Activated CD4-positive, CD25-positive, alpha-beta regulatory T cell treated with anti-CD3 and anti-CD28 coated beads, Interleukin-2, amount 50 U/mL, for 24 hours (primary cell): ENCODE measurements at regions not wholly inside any gene's neighbourhood (a gene's known extent, or its start where the extent isn't known, plus 50 kb on each side); places are given as distances from the start of the nearest gene placed in this dataset.

Experiments used
- ATAC-seq, 2 donors: fragments of 150-1000 bp; cut with Tn5 transposase; one replicate each; pipeline ENCODE4 v1.10.0; 2021; ENCODE audit warnings: mild to moderate bottlenecking in 1 of 2, moderate library complexity in 1 of 2

- ATAC-seq: no peak
Measured at GRCh38 chr2:156700681-156701080, 264.5 kb downstream of the GPD2 start.

- no peak for ATAC-seq
Measured at GRCh38 chr2:156702541-156702940, 266.4 kb downstream of the GPD2 start.

GRCh38 chr2:156703642-156704041, 267.5 kb downstream of the GPD2 start:
- no peak for ATAC-seq

GRCh38 chr2:156704132-156704531, 268.0 kb downstream of the GPD2 start:
- no peak for ATAC-seq

- ATAC-seq: no peak
Measured at GRCh38 chr2:156704617-156705016, 268.4 kb downstream of the GPD2 start.

- no peak for ATAC-seq
Measured at GRCh38 chr2:156706576-156706975, 270.4 kb downstream of the GPD2 start.

- no peak for ATAC-seq
Measured at GRCh38 chr2:156708051-156708450, 271.9 kb downstream of the GPD2 start.

GRCh38 chr2:156709091-156709490, 272.9 kb downstream of the GPD2 start:
- ATAC-seq: no peak

GRCh38 chr2:156719036-156719435, 282.9 kb downstream of the GPD2 start:
- ATAC-seq: no peak

GRCh38 chr2:156727867-156728266, 291.7 kb downstream of the GPD2 start:
- no peak for ATAC-seq

- no peak for ATAC-seq
Measured at GRCh38 chr2:156728328-156728727, 292.1 kb downstream of the GPD2 start.

- ATAC-seq: no peak
Measured at GRCh38 chr2:156731506-156731905, 295.3 kb downstream of the GPD2 start.

GRCh38 chr2:156736950-156737349, 300.8 kb downstream of the GPD2 start:
- no peak for ATAC-seq

GRCh38 chr2:156739301-156739700, 303.1 kb downstream of the GPD2 start:
- no peak for ATAC-seq

GRCh38 chr2:156745619-156746018, 309.4 kb downstream of the GPD2 start:
- no peak for ATAC-seq

- ATAC-seq: no peak
Measured at GRCh38 chr2:156748221-156748620, 312.0 kb downstream of the GPD2 start.

- no peak for ATAC-seq
Measured at GRCh38 chr2:156752042-156752441, 315.9 kb downstream of the GPD2 start.

- ATAC-seq: no peak
Measured at GRCh38 chr2:156753766-156754165, 317.6 kb downstream of the GPD2 start.

- no peak for ATAC-seq
Measured at GRCh38 chr2:156756516-156756915, 320.3 kb downstream of the GPD2 start.

GRCh38 chr2:156763174-156763573, 327.0 kb downstream of the GPD2 start:
- ATAC-seq: no peak

GRCh38 chr2:156765043-156765442, 328.9 kb downstream of the GPD2 start:
- ATAC-seq: no peak

- no peak for ATAC-seq
Measured at GRCh38 chr2:156765450-156765849, 329.3 kb downstream of the GPD2 start.

- no peak for ATAC-seq
Measured at GRCh38 chr2:156769802-156770201, 333.6 kb downstream of the GPD2 start.

GRCh38 chr2:156778916-156779315, 342.7 kb downstream of the GPD2 start:
- ATAC-seq: no peak

- ATAC-seq: no peak
Measured at GRCh38 chr2:156779416-156780120, 343.4 kb downstream of the GPD2 start.
